ENCODE measurements at regions not wholly inside any gene's neighbourhood (a gene's known extent, or its start where the extent isn't known, plus 50 kb on each side); places are given as distances from the start of the nearest gene placed in this dataset.

GRCh38 chr18:10264260-10264659 is 190.2 kb upstream of the APCDD1 start:
- TF ChIP-seq, protein P1, sequence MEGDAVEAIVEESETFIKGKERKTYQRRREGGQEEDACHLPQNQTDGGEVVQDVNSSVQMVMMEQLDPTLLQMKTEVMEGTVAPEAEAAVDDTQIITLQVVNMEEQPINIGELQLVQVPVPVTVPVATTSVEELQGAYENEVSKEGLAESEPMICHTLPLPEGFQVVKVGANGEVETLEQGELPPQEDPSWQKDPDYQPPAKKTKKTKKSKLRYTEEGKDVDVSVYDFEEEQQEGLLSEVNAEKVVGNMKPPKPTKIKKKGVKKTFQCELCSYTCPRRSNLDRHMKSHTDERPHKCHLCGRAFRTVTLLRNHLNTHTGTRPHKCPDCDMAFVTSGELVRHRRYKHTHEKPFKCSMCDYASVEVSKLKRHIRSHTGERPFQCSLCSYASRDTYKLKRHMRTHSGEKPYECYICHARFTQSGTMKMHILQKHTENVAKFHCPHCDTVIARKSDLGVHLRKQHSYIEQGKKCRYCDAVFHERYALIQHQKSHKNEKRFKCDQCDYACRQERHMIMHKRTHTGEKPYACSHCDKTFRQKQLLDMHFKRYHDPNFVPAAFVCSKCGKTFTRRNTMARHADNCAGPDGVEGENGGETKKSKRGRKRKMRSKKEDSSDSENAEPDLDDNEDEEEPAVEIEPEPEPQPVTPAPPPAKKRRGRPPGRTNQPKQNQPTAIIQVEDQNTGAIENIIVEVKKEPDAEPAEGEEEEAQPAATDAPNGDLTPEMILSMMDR (IDR thresholded peaks at IDR 0.05), result no peak
- no peak for TF ChIP-seq EP300 (IDR thresholded peaks at IDR 0.05)
- TF ChIP-seq POLR2A (IDR thresholded peaks at IDR 0.05), result no peak
- no peak for TF ChIP-seq POLR2AphosphoS5 (IDR thresholded peaks at IDR 0.05)
- Histone ChIP-seq H3K36me3 (no peaks in the 10 kb centered on the region), H3K9me3 (no peaks in the 10 kb centered on the region), H3K27ac (no peak overlapping the region), H3K4me1 (peaks cover 14 to 25% (median 18%) of the 10 kb centered on the region in 4 donors), H3K27me3 (no peaks in the 10 kb centered on the region), H3K4me3 (no peak overlapping the region)
- WGBS, 2 donors, result 97% methylated on average over 6 to 7 of the region's 7 CpGs
- no peak for DNase-seq
- ATAC-seq (ENCODE audit: low FRiP score in 2 of 2), result no peak

DNA sequence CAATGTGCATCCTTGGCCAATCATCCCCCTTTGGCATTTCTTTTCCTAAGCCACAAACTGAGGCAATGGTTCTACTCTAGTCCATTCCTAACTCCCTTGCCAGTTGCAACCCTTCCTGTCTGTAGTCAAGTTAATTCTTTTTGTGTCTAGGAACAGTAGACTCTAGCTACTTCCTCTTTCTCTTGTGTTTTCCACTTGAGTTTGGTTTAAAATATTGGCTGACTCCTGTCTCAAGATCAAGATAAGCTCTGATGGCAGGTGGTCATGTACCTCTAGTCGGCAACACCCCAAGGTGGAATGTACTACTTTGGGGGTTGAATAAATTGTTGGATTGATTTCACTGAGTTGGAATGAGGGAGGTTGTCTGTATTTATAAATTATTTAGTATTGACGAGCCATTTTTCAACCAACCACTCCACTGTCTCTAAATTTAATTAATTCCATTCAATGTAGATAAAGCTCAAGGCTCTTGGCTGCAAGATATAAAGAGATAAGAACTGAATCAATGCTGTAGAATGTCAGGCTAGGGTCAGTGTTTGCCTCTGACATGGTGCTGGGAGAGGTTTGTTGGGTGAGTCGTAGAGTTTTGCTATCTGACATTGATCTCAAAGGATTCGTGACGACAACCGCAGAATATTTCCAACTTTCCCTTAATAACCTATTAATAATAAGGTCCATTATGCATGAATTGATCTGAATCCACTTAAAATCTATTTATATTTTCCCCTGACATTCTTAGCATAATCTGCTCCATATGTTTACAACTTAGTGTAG is 188.7 kb upstream of the APCDD1 start:
- Histone ChIP-seq H3K27me3 (no peaks in the 10 kb centered on the region), H3K4me3 (no peak overlapping the region), H3K9me3 (no peaks in the 10 kb centered on the region), H3K36me3 (no peaks in the 10 kb centered on the region), H3K27ac (no peak overlapping the region), H3K4me1 (peaks cover 25 to 29% (median 28%) of the 10 kb centered on the region in 4 donors)
- peak in 1 of 2 donors; percentile 27 for ATAC-seq (ENCODE audit: low FRiP score in 2 of 2)
- WGBS, 2 donors, result 53 to 70% methylated on average over 6 of the region's 6 CpGs
- DNase-seq, result no peak
- TF ChIP-seq POLR2AphosphoS5 (IDR thresholded peaks at IDR 0.05) (no peak), POLR2A (IDR thresholded peaks at IDR 0.05) (no peak), EP300 (IDR thresholded peaks at IDR 0.05) (no peak)
- TF ChIP-seq, protein P1 (IDR thresholded peaks at IDR 0.05), result no peak

- 68 to 78% methylated on average over 4 of the region's 4 CpGs for WGBS, 2 donors
- ATAC-seq (ENCODE audit: low FRiP score in 2 of 2), result no peak
- no peak overlapping the region for H3K4me3 ChIP-seq
- H3K36me3 ChIP-seq, result no peaks in the 10 kb centered on the region
- peaks cover 25 to 29% (median 28%) of the 10 kb centered on the region in 4 donors for H3K4me1 ChIP-seq
- no peak overlapping the region for H3K27ac ChIP-seq
- DNase-seq, result no peak
- no peak for TF ChIP-seq EP300 (IDR thresholded peaks at IDR 0.05)
- TF ChIP-seq, protein P1 (IDR thresholded peaks at IDR 0.05), result no peak
- TF ChIP-seq POLR2A (IDR thresholded peaks at IDR 0.05), result no peak
- TF ChIP-seq POLR2AphosphoS5 (IDR thresholded peaks at IDR 0.05), result no peak
- H3K9me3 ChIP-seq, result no peaks in the 10 kb centered on the region
- no peaks in the 10 kb centered on the region for H3K27me3 ChIP-seq
Measured at GRCh38 chr18:10266334-10266590, 188.2 kb upstream of the APCDD1 start.

DNA sequence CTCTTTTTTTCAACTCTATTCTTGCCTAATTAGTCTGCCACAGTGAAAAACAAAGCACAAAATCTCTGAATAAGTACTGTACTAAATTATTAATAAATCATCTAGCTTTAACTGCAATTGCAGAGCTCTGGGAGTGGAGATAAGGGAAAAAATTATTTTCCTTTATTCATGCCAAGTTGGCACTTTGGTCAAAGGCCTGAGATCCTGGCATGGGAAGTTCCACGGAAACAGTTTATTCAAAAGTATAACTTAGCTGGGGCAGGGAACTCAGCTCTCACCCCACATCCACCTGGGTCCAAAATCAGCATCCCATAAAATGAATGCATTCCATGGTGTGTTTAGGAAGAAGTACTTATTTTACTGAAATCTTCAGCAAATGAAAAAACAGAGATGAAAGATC is 185.2 kb upstream of the APCDD1 start:
- Histone ChIP-seq H3K4me3 (no peak overlapping the region), H3K36me3 (no peaks in the 10 kb centered on the region), H3K4me1 (peaks cover 24 to 29% (median 27%) of the 10 kb centered on the region in 4 donors), H3K9me3 (no peaks in the 10 kb centered on the region), H3K27ac (peak overlapping the region in 3 of 4 donors; percentile 5 to 55 (median 54)), H3K27me3 (no peaks in the 10 kb centered on the region)
- 29 to 53% methylated on average over 1 of the region's 1 CpG for WGBS, 2 donors
- no peak for ATAC-seq (ENCODE audit: low FRiP score in 2 of 2)
- TF ChIP-seq POLR2A (IDR thresholded peaks at IDR 0.05) (no peak), EP300 (IDR thresholded peaks at IDR 0.05) (no peak), POLR2AphosphoS5 (IDR thresholded peaks at IDR 0.05) (no peak)
- TF ChIP-seq, protein P1 (IDR thresholded peaks at IDR 0.05), result no peak
- no peak for DNase-seq

DNA sequence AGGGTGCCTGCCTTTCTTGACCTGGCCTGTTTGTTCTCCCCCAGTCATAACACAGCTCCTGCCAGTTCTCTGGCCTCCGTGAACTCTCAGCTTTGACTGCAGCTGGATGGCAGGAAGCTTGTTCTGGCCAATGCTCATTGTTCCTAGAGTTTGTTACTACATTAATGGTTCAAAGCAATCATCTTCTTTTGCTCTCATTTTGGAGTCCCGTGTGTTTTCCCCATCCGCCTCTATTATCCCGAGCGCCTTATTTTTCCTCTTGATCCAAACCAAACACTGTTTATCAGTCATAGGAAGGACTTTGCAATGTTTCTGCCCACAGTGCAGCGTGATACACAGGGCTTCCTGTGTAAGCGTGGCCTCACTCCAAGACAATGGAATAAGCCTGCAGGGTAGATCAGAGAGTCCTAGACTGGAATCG is 184.3 kb upstream of the APCDD1 start:
- peaks cover 23 to 29% (median 26%) of the 10 kb centered on the region in 4 donors for H3K4me1 ChIP-seq
- H3K9me3 ChIP-seq, result no peaks in the 10 kb centered on the region
- DNase-seq (no peak), ATAC-seq (ENCODE audit: low FRiP score in 2 of 2) (peak in 1 of 2 donors; percentile 62)
- no peaks in the 10 kb centered on the region for H3K36me3 ChIP-seq
- H3K27ac ChIP-seq, result peak overlapping the region; percentile 4 to 55 (median 30)
- TF ChIP-seq, protein P1 (IDR thresholded peaks at IDR 0.05), result no peak
- TF ChIP-seq POLR2A (IDR thresholded peaks at IDR 0.05) (no peak), POLR2AphosphoS5 (IDR thresholded peaks at IDR 0.05) (peak; percentile 35 to 62), EP300 (IDR thresholded peaks at IDR 0.05) (no peak)
- H3K4me3 ChIP-seq, result no peak overlapping the region
- no peaks in the 10 kb centered on the region for H3K27me3 ChIP-seq
- WGBS, 2 donors, result 50 to 53% methylated on average over 7 to 8 of the region's 8 CpGs
